DOHH2 (cell line): ENCODE measurements at regions not wholly inside any gene's neighbourhood (a gene's known extent, or its start where the extent isn't known, plus 50 kb on each side); places are given as distances from the start of the nearest gene placed in this dataset.

Experiments used
- EZH2phosphoT487 ChIP-seq: fragments of 200-600 bp; sonication (generic); IDR thresholded peaks from 2 replicates; pipeline ENCODE4 v1.6.1; 2017; ENCODE audit warnings: borderline replicate concordance, mild to moderate bottlenecking, antibody characterized with exemption, low read length, moderate library complexity, mixed read lengths
- TF ChIP-seq, protein P1 (sequence below): fragments of 200-600 bp; sonication (generic); IDR thresholded peaks from one replicate; pipeline ENCODE4 v1.5.1; 2014; ENCODE audit warnings: antibody characterized with exemption, mild to moderate bottlenecking, low read depth, low read length; ENCODE audit not compliant: poor library complexity, severe bottlenecking

- TF ChIP-seq, protein P1, sequence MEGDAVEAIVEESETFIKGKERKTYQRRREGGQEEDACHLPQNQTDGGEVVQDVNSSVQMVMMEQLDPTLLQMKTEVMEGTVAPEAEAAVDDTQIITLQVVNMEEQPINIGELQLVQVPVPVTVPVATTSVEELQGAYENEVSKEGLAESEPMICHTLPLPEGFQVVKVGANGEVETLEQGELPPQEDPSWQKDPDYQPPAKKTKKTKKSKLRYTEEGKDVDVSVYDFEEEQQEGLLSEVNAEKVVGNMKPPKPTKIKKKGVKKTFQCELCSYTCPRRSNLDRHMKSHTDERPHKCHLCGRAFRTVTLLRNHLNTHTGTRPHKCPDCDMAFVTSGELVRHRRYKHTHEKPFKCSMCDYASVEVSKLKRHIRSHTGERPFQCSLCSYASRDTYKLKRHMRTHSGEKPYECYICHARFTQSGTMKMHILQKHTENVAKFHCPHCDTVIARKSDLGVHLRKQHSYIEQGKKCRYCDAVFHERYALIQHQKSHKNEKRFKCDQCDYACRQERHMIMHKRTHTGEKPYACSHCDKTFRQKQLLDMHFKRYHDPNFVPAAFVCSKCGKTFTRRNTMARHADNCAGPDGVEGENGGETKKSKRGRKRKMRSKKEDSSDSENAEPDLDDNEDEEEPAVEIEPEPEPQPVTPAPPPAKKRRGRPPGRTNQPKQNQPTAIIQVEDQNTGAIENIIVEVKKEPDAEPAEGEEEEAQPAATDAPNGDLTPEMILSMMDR = no peak
- TF ChIP-seq EZH2phosphoT487 = no peak
Observed at GRCh38 chr6:82651845-82652335, 288.3 kb downstream of the TPBG start.
